H1 (cell line): ENCODE measurements at regions not wholly inside any gene's neighbourhood (a gene's known extent, or its start where the extent isn't known, plus 50 kb on each side); places are given as distances from the start of the nearest gene placed in this dataset.

Experiments used
- CTCF ChIA-PET: fragments of 300-600 bp; sonication (Branson Sonifier 250); formaldehyde crosslinking; loops from one replicate; lab custom pipeline; 2021; ENCODE audit not compliant: partially characterized antibody; lab: Charles Lee
- POLR2A ChIA-PET: fragments of 300-600 bp; sonication (Branson Sonifier 250); formaldehyde crosslinking; loops from one replicate; lab custom pipeline; 2021; ENCODE audit warnings: inconsistent platforms; ENCODE audit not compliant: partially characterized antibody; lab: Charles Lee
- DNase-seq, 2 experiments: peaks; one replicate each; pipeline versions ENCODE4 v3.0.0 to v3.0.0-alpha.2; 2010 to 2022; ENCODE audit warnings: low spot score in 2 of 2, low read depth in 1 of 2, mixed read lengths in 1 of 2
- FAIRE-seq: peaks from 2 replicates; lab custom pipeline; 2011; peaks lifted over from hg19 to GRCh38; lab: Jason Lieb, UNC
- H2AFZ ChIP-seq: 2 replicates; pipeline ENCODE4 v1.8.1; 2012; ENCODE audit warnings: low read length, inconsistent platforms
- H2AK5ac ChIP-seq: 2 replicates; pipeline ENCODE4 v1.6.1; 2013; ENCODE audit warnings: low read depth, low read length
- H2BK120ac ChIP-seq: replicated peaks from 2 replicates; pipeline ENCODE3; 2013; ENCODE audit warnings: low read depth, low read length, inconsistent platforms
- H2BK12ac ChIP-seq: 2 replicates; pipeline ENCODE4 v1.6.1; 2013; ENCODE audit warnings: low read depth, low read length
- H2BK15ac ChIP-seq: 2 replicates; pipeline ENCODE4 v1.6.1; 2013; ENCODE audit warnings: low read length
- H2BK20ac ChIP-seq: 2 replicates; pipeline ENCODE4 v1.6.1; 2013; ENCODE audit warnings: low read length
- H2BK5ac ChIP-seq: 2 replicates; pipeline ENCODE4 v1.6.1; 2013; ENCODE audit warnings: low read depth, low read length
- H3K14ac ChIP-seq: 2 replicates; pipeline ENCODE4 v1.6.1; 2013; ENCODE audit warnings: inconsistent platforms; ENCODE audit not compliant: insufficient read length
- H3K18ac ChIP-seq: 2 replicates; pipeline ENCODE4 v1.6.1; 2013; ENCODE audit warnings: low read length; ENCODE audit errors: extremely low read depth
- H3K23ac ChIP-seq: 2 replicates; pipeline ENCODE4 v1.6.1; 2013; ENCODE audit warnings: inconsistent platforms; ENCODE audit not compliant: insufficient read length
- H3K23me2 ChIP-seq: 2 replicates; pipeline ENCODE4 v1.6.1; 2013; ENCODE audit warnings: low read depth, low read length
- H3K27ac ChIP-seq: 2 replicates; pipeline ENCODE4 v1.6.1; 2011; ENCODE audit warnings: low read depth, low read length, inconsistent platforms
- H3K27me3 ChIP-seq, 4 experiments: replicated peaks in 1 of 4; 1 replicate in 1 of 4; 2 replicates in 3 of 4; pipeline versions ENCODE4 v1.6.1 to v1.8.1; 2011 to 2013; ENCODE audit warnings: low read length in 3 of 4, mild to moderate bottlenecking in 3 of 4, inconsistent platforms in 2 of 4, mixed read lengths in 2 of 4, moderate library complexity in 1 of 4; ENCODE audit not compliant: control insufficient read depth in 3 of 4, insufficient read depth in 3 of 4; ENCODE audit errors: extremely low read depth in 1 of 4
- H3K36me3 ChIP-seq, 4 experiments: 2 replicates each; pipeline versions ENCODE4 v1.6.1 to v1.8.1; 2011 to 2013; ENCODE audit warnings: mild to moderate bottlenecking in 4 of 4, low read length in 3 of 4, moderate library complexity in 2 of 4, control low read depth in 1 of 4, inconsistent platforms in 1 of 4; ENCODE audit not compliant: insufficient read depth in 4 of 4, control insufficient read depth in 2 of 4
- H3K4ac ChIP-seq: replicated peaks from 2 replicates; pipeline ENCODE3; 2013; ENCODE audit warnings: low read length, low read depth, mixed read lengths, inconsistent platforms; ENCODE audit not compliant: insufficient read length
- H3K4me1 ChIP-seq, 4 experiments: replicated peaks in 1 of 4; 1 replicate in 1 of 4; 2 replicates in 3 of 4; pipeline versions ENCODE4 v1.6.1 to v1.8.1; 2011 to 2013; ENCODE audit warnings: low read length in 3 of 4, inconsistent platforms in 2 of 4, mixed read lengths in 1 of 4; ENCODE audit not compliant: insufficient read depth in 4 of 4, control insufficient read depth in 3 of 4
- H3K4me2 ChIP-seq, 2 experiments: 2 replicates each; pipeline versions ENCODE4 v1.6.1 to v1.8.1; 2011 to 2013; ENCODE audit warnings: low read depth in 2 of 2, low read length in 2 of 2, control low read depth in 1 of 2, inconsistent platforms in 1 of 2, mild to moderate bottlenecking in 1 of 2; ENCODE audit not compliant: insufficient read depth in 1 of 2
- H3K4me3 ChIP-seq, 4 experiments: fragments of 200-600, 300-600 bp in 1 of 4; sonication (generic), shearing (Covaris generic), sonication (Bioruptor Twin) in 1 of 4; 2 replicates each; pipeline versions ENCODE4 v1.5.1 to v1.8.1; 2011 to 2016; ENCODE audit warnings: low read length in 4 of 4, low read depth in 3 of 4, control low read depth in 2 of 4, inconsistent platforms in 2 of 4, mild to moderate bottlenecking in 2 of 4, mixed read lengths in 1 of 4, moderate library complexity in 1 of 4; ENCODE audit not compliant: insufficient read depth in 2 of 4; ENCODE audit errors: extremely low read depth in 1 of 4
- H3K56ac ChIP-seq: replicated peaks from 2 replicates; pipeline ENCODE3; 2013; ENCODE audit warnings: low read depth, mild to moderate bottlenecking, mixed read lengths, low read length, inconsistent platforms; ENCODE audit not compliant: insufficient read length
- H3K79me1 ChIP-seq: 2 replicates; pipeline ENCODE4 v1.6.1; 2013; ENCODE audit warnings: low read depth, low read length, control low read depth
- H3K79me2 ChIP-seq, 2 experiments: 2 replicates each; pipeline versions ENCODE4 v1.6.1 to v1.8.1; 2012 to 2013; ENCODE audit warnings: low read length in 2 of 2, mild to moderate bottlenecking in 2 of 2, inconsistent platforms in 1 of 2; ENCODE audit not compliant: insufficient read depth in 2 of 2, control insufficient read depth in 1 of 2
- H3K9ac ChIP-seq, 4 experiments: replicated peaks in 1 of 4; 1 replicate in 1 of 4; 2 replicates in 3 of 4; pipeline versions ENCODE4 v1.6.1 to v1.8.1; 2011 to 2013; ENCODE audit warnings: low read depth in 3 of 4, low read length in 3 of 4, control low read depth in 2 of 4, mild to moderate bottlenecking in 2 of 4, moderate library complexity in 2 of 4, inconsistent platforms in 1 of 4; ENCODE audit errors: extremely low read depth in 1 of 4
- H3K9me3 ChIP-seq, 2 experiments: 2 replicates each; pipeline versions ENCODE4 v1.6.1 to v1.8.1; 2012 to 2013; ENCODE audit warnings: mild to moderate bottlenecking in 2 of 2, moderate library complexity in 2 of 2, control low read depth in 1 of 2, inconsistent platforms in 1 of 2, low read depth in 1 of 2, low read length in 1 of 2, mixed read lengths in 1 of 2; ENCODE audit not compliant: insufficient read depth in 2 of 2
- H4K20me1 ChIP-seq, 2 experiments: replicated peaks in 1 of 2; 2 replicates each; pipeline versions ENCODE3 to v1.8.1; 2011 to 2013; ENCODE audit warnings: inconsistent platforms in 2 of 2, low read length in 2 of 2, mild to moderate bottlenecking in 1 of 2; ENCODE audit not compliant: insufficient read depth in 2 of 2, control insufficient read depth in 1 of 2
- H4K5ac ChIP-seq: 2 replicates; pipeline ENCODE4 v1.6.1; 2013; ENCODE audit warnings: low read length, low read depth, mixed read lengths, inconsistent platforms; ENCODE audit not compliant: insufficient read length
- H4K8ac ChIP-seq: 2 replicates; pipeline ENCODE4 v1.8.0; 2013; ENCODE audit warnings: mild to moderate bottlenecking, moderate library complexity, low read length, inconsistent platforms; ENCODE audit not compliant: insufficient read depth; ENCODE audit errors: extremely low read depth
- H4K91ac ChIP-seq: replicated peaks from 2 replicates; pipeline ENCODE3; 2013; ENCODE audit warnings: low read length, mixed read lengths, inconsistent platforms; ENCODE audit not compliant: insufficient read length
- HDAC2 ChIP-seq, 2 experiments: fragments of 300-600 bp in 1 of 2; sonication (generic) in 1 of 2; IDR thresholded peaks; 2 replicates each; pipeline ENCODE4 v1.6.1; 2011 to 2012; ENCODE audit warnings: low read depth in 2 of 2, low read length in 2 of 2, mild to moderate bottlenecking in 2 of 2, moderate library complexity in 2 of 2, borderline replicate concordance in 1 of 2, inconsistent platforms in 1 of 2
- SAP30 ChIP-seq: fragments of 300-600 bp; sonication (generic); IDR thresholded peaks from 2 replicates; pipeline ENCODE4 v1.7.1; 2012; ENCODE audit warnings: low read length, moderate library complexity, mild to moderate bottlenecking, inconsistent platforms; ENCODE audit not compliant: insufficient read depth, insufficient replicate concordance
- SIRT6 ChIP-seq: IDR thresholded peaks from one replicate; pipeline ENCODE4 v1.7.1; 2012; ENCODE audit warnings: low read length, inconsistent platforms
- SIX5 ChIP-seq: IDR thresholded peaks from 2 replicates; pipeline ENCODE4 v1.6.1; 2011; ENCODE audit warnings: mild to moderate bottlenecking, low read depth, low read length
- WGBS, 2 experiments: shearing (Covaris generic) in 1 of 2; methylation state at CpG; one replicate each; pipeline versions ENCODE4 v1.1.6 to v1.1.7; 2013 to 2015; ENCODE audit warnings: low lambda C conversion rate in 2 of 2, mixed read lengths in 2 of 2, inconsistent platforms in 1 of 2, low coverage in 1 of 2, missing lambda C conversion rate in 1 of 2; ENCODE audit not compliant: insufficient replicate concordance in 2 of 2, insufficient coverage in 1 of 2, insufficient read length in 1 of 2; ENCODE audit errors: extremely low coverage in 1 of 2, missing lambda C conversion rate in 1 of 2; 5-methylcytosine and 5-hydroxymethylcytosine counted together
- TF ChIP-seq, protein P1 (sequence below): IDR thresholded peaks from 2 replicates; pipeline ENCODE4 v1.6.1; 2012; ENCODE audit warnings: inconsistent platforms

DNA sequence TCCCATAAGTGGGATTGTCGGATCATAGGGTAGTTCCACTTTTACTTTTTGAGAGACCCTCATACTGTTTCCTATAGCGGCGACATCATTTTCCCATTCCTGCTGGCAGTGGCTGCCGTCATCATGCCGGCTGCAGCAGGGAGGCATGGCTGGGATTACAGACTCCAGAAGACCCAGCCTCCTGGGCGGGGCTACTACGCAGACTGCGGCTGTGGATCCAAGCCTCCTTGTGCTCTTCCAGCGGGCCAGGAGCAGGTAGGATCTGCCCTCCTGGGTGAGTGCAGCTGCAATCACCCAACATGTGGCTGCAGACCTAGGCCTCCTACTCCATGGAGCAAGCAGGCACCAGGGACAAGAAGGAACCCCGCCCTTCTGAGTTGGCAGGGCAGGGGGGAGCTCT lies 359.2 kb downstream of the GALR1 start:
- Histone ChIP-seq H3K9me3 (no peaks in the 10 kb centered on the region), H3K56ac (no peak overlapping the region), H3K4ac (no peak overlapping the region), H3K79me2 (no peaks in the 10 kb centered on the region), H3K4me3 (no peak overlapping the region), H3K23me2 (no peaks in the 10 kb centered on the region; the same call in 1 of the 2 replicates), H2AFZ (no peak overlapping the region), H3K9ac (no peak overlapping the region), H4K20me1 (no peaks in the 10 kb centered on the region), H2BK12ac (no peak overlapping the region), H3K23ac (no peak overlapping the region), H2BK5ac (no peak overlapping the region), H3K4me2 (no peak overlapping the region), H3K27ac (no peak overlapping the region), H2AK5ac (no peak overlapping the region), H2BK15ac (no peak overlapping the region), H4K8ac (no peak overlapping the region), H4K5ac (no peak overlapping the region), H2BK20ac (no peak overlapping the region), H2BK120ac (no peak overlapping the region), H3K14ac (no peak overlapping the region), H3K4me1 (peaks cover 0 to 4% (median 0%) of the 10 kb centered on the region in 4 experiments; a peak in 1 of 7 replicates), H3K27me3 (no peaks in the 10 kb centered on the region), H3K36me3 (no peaks in the 10 kb centered on the region), H3K79me1 (no peaks in the 10 kb centered on the region), H3K18ac (no peak overlapping the region), H4K91ac (no peak overlapping the region)
- CTCF ChIA-PET, result no interaction called here
- WGBS, 2 experiments, result 83% methylated on average over 10 of the region's 10 CpGs; no CpG with 5 or more reads in 1 of the 2 experiments
- POLR2A ChIA-PET, result no interaction called here
- FAIRE-seq (no peak), DNase-seq (no peak)
- TF ChIP-seq SAP30, result no peak
- TF ChIP-seq SIX5, result no peak
- TF ChIP-seq, protein P1, sequence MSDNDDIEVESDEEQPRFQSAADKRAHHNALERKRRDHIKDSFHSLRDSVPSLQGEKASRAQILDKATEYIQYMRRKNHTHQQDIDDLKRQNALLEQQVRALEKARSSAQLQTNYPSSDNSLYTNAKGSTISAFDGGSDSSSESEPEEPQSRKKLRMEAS, result no peak
- TF ChIP-seq SIRT6, result no peak
- no peak for TF ChIP-seq HDAC2 (IDR thresholded peaks at IDR 0.05; ENCODE audit: borderline replicate concordance in 1 of 2, low read depth in 2 of 2, low read length in 2 of 2)
